ENCODE measurements at regions not wholly inside any gene's neighbourhood (a gene's known extent, or its start where the extent isn't known, plus 50 kb on each side); places are given as distances from the start of the nearest gene placed in this dataset.
A peak's percentile ranks its signal among the peaks of the same experiment; 100 is the strongest.

DNA sequence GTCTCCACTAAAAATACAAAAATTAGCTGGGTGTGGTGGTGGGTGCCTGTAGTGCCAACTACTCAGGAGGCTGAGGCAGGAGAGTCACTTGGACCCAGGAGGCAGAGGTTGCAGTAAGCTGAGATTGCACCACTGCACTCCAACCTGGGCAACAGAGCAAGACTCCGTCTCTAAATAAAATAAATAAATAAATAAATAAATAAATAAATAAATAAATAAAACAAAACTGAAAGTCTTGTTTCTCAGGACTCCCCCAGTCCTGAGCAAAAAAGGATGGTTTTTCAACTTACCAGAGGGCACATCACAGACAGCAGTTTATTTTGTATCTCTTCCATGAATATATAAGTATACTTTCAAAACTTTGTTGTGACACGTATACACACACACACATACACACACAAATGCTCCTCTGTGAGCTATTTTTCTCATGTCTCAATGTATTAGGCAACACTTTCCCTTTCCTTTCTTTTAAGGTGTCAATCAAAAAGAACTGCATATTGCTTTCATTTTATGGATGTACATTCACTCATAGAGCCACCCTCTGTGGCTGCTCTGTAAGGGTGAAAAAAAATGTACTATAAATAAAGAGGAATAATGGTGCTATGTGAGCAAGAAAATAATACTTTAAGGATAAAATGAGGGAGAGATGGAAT is 54.8 kb upstream of the MITF start:
- BruUV-seq (replicated peaks) = no TSS peak
- TF ChIP-seq, protein P1, sequence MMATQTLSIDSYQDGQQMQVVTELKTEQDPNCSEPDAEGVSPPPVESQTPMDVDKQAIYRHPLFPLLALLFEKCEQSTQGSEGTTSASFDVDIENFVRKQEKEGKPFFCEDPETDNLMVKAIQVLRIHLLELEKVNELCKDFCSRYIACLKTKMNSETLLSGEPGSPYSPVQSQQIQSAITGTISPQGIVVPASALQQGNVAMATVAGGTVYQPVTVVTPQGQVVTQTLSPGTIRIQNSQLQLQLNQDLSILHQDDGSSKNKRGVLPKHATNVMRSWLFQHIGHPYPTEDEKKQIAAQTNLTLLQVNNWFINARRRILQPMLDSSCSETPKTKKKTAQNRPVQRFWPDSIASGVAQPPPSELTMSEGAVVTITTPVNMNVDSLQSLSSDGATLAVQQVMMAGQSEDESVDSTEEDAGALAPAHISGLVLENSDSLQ (IDR thresholded peaks at IDR 0.05) = peak; percentile 66
- TF ChIP-seq HMG20A (CRISPR knock-in tag; conservative IDR thresholded peaks at IDR 0.05) = no peak
- TF ChIP-seq, protein P2, sequence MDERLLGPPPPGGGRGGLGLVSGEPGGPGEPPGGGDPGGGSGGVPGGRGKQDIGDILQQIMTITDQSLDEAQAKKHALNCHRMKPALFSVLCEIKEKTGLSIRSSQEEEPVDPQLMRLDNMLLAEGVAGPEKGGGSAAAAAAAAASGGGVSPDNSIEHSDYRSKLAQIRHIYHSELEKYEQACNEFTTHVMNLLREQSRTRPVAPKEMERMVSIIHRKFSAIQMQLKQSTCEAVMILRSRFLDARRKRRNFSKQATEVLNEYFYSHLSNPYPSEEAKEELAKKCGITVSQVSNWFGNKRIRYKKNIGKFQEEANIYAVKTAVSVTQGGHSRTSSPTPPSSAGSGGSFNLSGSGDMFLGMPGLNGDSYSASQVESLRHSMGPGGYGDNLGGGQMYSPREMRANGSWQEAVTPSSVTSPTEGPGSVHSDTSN (CRISPR knock-in tag; IDR thresholded peaks at IDR 0.05; ENCODE audit: low read depth) = no peak
- TF ChIP-seq, protein P2 (tag; conservative IDR thresholded peaks at IDR 0.05; ENCODE audit: low read depth) = 0 out of 2 replicates have a peak, but pooled peaks have one; percentile 8
- intact Hi-C loops (cut with micrococcal nuclease) = no loop called here
- Histone ChIP-seq H3K27ac (ENCODE audit: extremely low read depth, low read depth, low read length) (no peak overlapping the region), H3K27me3 (ENCODE audit: control insufficient read depth in 2 of 2, insufficient read depth in 2 of 2, low read length in 2 of 2) (peaks cover 0 to 4% of the 10 kb centered on the region in 2 experiments; a peak in 1 of 5 replicates), H2AFZ (ENCODE audit: low read depth, low read length) (no peak overlapping the region), H3K79me2 (ENCODE audit: control insufficient read depth, insufficient read depth, low read length) (no peaks in the 10 kb centered on the region), H4K20me1 (replicated peaks; ENCODE audit: control insufficient read depth, insufficient read depth, low read length) (no peaks in the 10 kb centered on the region), H3K9me3 (replicated peaks; ENCODE audit: control insufficient read depth, insufficient read depth, low read depth, low read length) (no peaks in the 10 kb centered on the region), H3K4me3 (no peak overlapping the region), H3K4me1 (replicated peaks in 1 of 2; ENCODE audit: control insufficient read depth in 2 of 2, insufficient read depth in 2 of 2, low read length in 2 of 2) (peaks cover 8 to 10% of the 10 kb centered on the region in 2 experiments; a peak in 4 of 5 replicates), H3K36me3 (ENCODE audit: control insufficient read depth, insufficient read depth, low read length) (no peaks in the 10 kb centered on the region), H3K9ac (ENCODE audit: insufficient read depth in 1 of 2, low read depth in 2 of 2, low read length in 2 of 2) (no peak overlapping the region), H3K4me2 (ENCODE audit: insufficient read depth, low read length) (no peak overlapping the region), H3K9me1 (ENCODE audit: control insufficient read depth, insufficient read depth, low read length) (no peaks in the 10 kb centered on the region)
- no peak for FAIRE-seq
- DNase-seq (ENCODE audit: extremely low read depth in 1 of 4, low spot score in 3 of 4) = no peak
- in situ Hi-C loops (cut with MboI) = no loop called here
- CTCF ChIA-PET (ENCODE audit: low intra/inter-chr PET ratio) = no interaction called here
- ATAC-seq = no peak
- 42% methylated on average over 2 of the region's 2 CpGs for WGBS (ENCODE audit: insufficient coverage, low coverage, missing lambda C conversion rate)
- POLR2A ChIA-PET = no interaction called here
